NCI-H2171 (cell line): ENCODE measurements at regions not wholly inside any gene's neighbourhood (a gene's known extent, or its start where the extent isn't known, plus 50 kb on each side); places are given as distances from the start of the nearest gene placed in this dataset.
"Not testable (repeated sequence)": the region's sequence is repeated elsewhere in the genome, so short reads cannot be mapped to it uniquely, and the experiment has no call there.

Experiments used
- DNase-seq: peaks from one replicate; lab custom pipeline; 2025; lab: John Stamatoyannopoulos, UW

GRCh38 chr2:128598260-128598659, 279.6 kb upstream of the HS6ST1 start:
- DNase-seq, result not testable (repeated sequence)

- DNase-seq, result no peak
Measured at GRCh38 chr2:128598862-128599441, 280.3 kb upstream of the HS6ST1 start.

- no peak for DNase-seq
Measured at GRCh38 chr2:128599700-128600099, 281.0 kb upstream of the HS6ST1 start.

- DNase-seq, result no peak
Measured at GRCh38 chr2:128600581-128601297, 282.1 kb upstream of the HS6ST1 start.

GRCh38 chr2:128601298-128602037, 282.8 kb upstream of the HS6ST1 start:
- no peak for DNase-seq

GRCh38 chr2:128602038-128602698, 283.5 kb upstream of the HS6ST1 start:
- DNase-seq, result no peak

GRCh38 chr2:128602699-128603101, 284.0 kb upstream of the HS6ST1 start:
- DNase-seq, result no peak

GRCh38 chr2:128603411-128603924, 284.8 kb upstream of the HS6ST1 start:
- no peak for DNase-seq

- no peak for DNase-seq
Measured at GRCh38 chr2:128604045-128604444, 285.4 kb upstream of the HS6ST1 start.

GRCh38 chr2:128604581-128604980, 285.9 kb upstream of the HS6ST1 start:
- DNase-seq, result not testable (repeated sequence)

- no peak for DNase-seq
Measured at GRCh38 chr2:128605421-128605820, 286.8 kb upstream of the HS6ST1 start.

- DNase-seq, result no peak
Measured at GRCh38 chr2:128605931-128606330, 287.3 kb upstream of the HS6ST1 start.

GRCh38 chr2:128606837-128607236, 288.2 kb upstream of the HS6ST1 start:
- DNase-seq, result no peak

- DNase-seq, result no peak
Measured at GRCh38 chr2:128607440-128607839, 288.8 kb upstream of the HS6ST1 start.

- DNase-seq, result no peak
Measured at GRCh38 chr2:128607911-128608506, 289.3 kb upstream of the HS6ST1 start.

GRCh38 chr2:128608921-128609880, 290.5 kb upstream of the HS6ST1 start:
- DNase-seq, result no peak

- no peak for DNase-seq
Measured at GRCh38 chr2:128610496-128610895, 291.8 kb upstream of the HS6ST1 start.

- DNase-seq, result no peak
Measured at GRCh38 chr2:128611421-128612320, 293.0 kb upstream of the HS6ST1 start.

- no peak for DNase-seq
Measured at GRCh38 chr2:128612628-128613027, 294.0 kb upstream of the HS6ST1 start.

- DNase-seq, result no peak
Measured at GRCh38 chr2:128613351-128613750, 294.7 kb upstream of the HS6ST1 start.
